GM19395 (cell line): ENCODE measurements at regions not wholly inside any gene's neighbourhood (a gene's known extent, or its start where the extent isn't known, plus 50 kb on each side); places are given as distances from the start of the nearest gene placed in this dataset.

ENCODE experiments used
- ATAC-seq: cut with Tn5 transposase; IDR thresholded peaks from one replicate; pipeline ENCODE4 v1.9.1; 2021; ENCODE audit warnings: mild to moderate bottlenecking, moderate library complexity; ENCODE audit not compliant: unreplicated experiment

- no peak for ATAC-seq
Observed at GRCh38 chr20:22909436-22909835, 125.7 kb upstream of the SSTR4 start.

- no peak for ATAC-seq
Observed at GRCh38 chr20:22910287-22910852, 124.7 kb upstream of the SSTR4 start.

GRCh38 chr20:22914291-22914690, 120.8 kb upstream of the SSTR4 start:
- ATAC-seq, result no peak

- ATAC-seq, result no peak
Observed at GRCh38 chr20:22915512-22915911, 119.6 kb upstream of the SSTR4 start.

- ATAC-seq, result no peak
Observed at GRCh38 chr20:22916021-22916842, 118.9 kb upstream of the SSTR4 start.

- ATAC-seq, result no peak
Observed at GRCh38 chr20:22918286-22918983, 116.7 kb upstream of the SSTR4 start.

GRCh38 chr20:22920898-22921297, 114.2 kb upstream of the SSTR4 start:
- no peak for ATAC-seq

GRCh38 chr20:22921595-22922421, 113.3 kb upstream of the SSTR4 start:
- ATAC-seq, result no peak

- no peak for ATAC-seq
Observed at GRCh38 chr20:22922987-22923386, 112.1 kb upstream of the SSTR4 start.

- ATAC-seq, result no peak
Observed at GRCh38 chr20:22924046-22924737, 110.9 kb upstream of the SSTR4 start.

GRCh38 chr20:22924949-22925612, 110.0 kb upstream of the SSTR4 start:
- no peak for ATAC-seq

GRCh38 chr20:22925613-22925983, 109.5 kb upstream of the SSTR4 start:
- no peak for ATAC-seq

- no peak for ATAC-seq
Observed at GRCh38 chr20:22927537-22927936, 107.6 kb upstream of the SSTR4 start.

GRCh38 chr20:22928679-22929078, 106.4 kb upstream of the SSTR4 start:
- no peak for ATAC-seq

GRCh38 chr20:22929661-22930060, 105.5 kb upstream of the SSTR4 start:
- ATAC-seq, result no peak

GRCh38 chr20:22931653-22932608, 103.2 kb upstream of the SSTR4 start:
- ATAC-seq, result no peak

- ATAC-seq, result no peak
Observed at GRCh38 chr20:22939181-22939580, 95.9 kb upstream of the SSTR4 start.

- no peak for ATAC-seq
Observed at GRCh38 chr20:22940350-22940749, 94.8 kb upstream of the SSTR4 start.

- ATAC-seq, result no peak
Observed at GRCh38 chr20:22941550-22941949, 93.6 kb upstream of the SSTR4 start.
